ENCODE measurements at regions not wholly inside any gene's neighbourhood (a gene's known extent, or its start where the extent isn't known, plus 50 kb on each side); places are given as distances from the start of the nearest gene placed in this dataset.

DNA sequence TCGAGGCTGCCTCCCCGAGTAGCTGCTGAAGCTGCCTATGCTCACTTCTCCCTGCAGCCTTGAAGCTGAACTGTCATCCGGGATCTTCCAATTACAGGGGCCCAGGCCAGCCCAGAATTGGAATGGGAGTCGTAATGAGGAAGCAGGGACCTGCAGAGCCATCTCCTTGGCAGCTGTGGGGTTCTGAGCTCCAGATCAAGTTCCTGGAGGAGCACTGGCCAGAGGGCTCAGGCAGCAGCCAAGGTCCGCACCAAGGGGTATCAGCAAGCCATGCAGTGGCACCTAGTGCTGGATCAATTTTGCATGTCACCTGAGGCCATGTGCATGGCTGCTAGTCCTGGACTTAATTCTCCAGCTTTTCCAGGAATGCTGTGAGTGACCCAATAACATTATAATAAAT lies 163.2 kb upstream of the TSHZ2 start:
- TF ChIP-seq EZH2 (IDR thresholded peaks at IDR 0.05; ENCODE audit: low read depth) (no peak), CTCF (conservative IDR thresholded peaks at IDR 0.05) (no peak)
- Histone ChIP-seq H3F3A (ENCODE audit: insufficient read depth, low read depth) (no peaks in the 10 kb centered on the region), H3K4me1 (replicated peaks; ENCODE audit: insufficient read depth) (no peaks in the 10 kb centered on the region), H3K79me2 (ENCODE audit: low read depth) (no peaks in the 10 kb centered on the region), H3K4me3 (no peak overlapping the region), H3K4me2 (no peak overlapping the region), H4K20me1 (ENCODE audit: insufficient read depth) (no peaks in the 10 kb centered on the region), H3K27me3 (ENCODE audit: insufficient read depth, low read depth) (peaks cover 6% of the 10 kb centered on the region; the same call in 1 of the 2 replicates), H3K27ac (no peak overlapping the region), H3K9me2 (ENCODE audit: insufficient read depth) (0 out of 2 replicates have a peak, but pooled peaks cover 5% of the 10 kb centered on the region), H3K36me3 (ENCODE audit: low read depth) (no peaks in the 10 kb centered on the region), H3K9me3 (ENCODE audit: insufficient read depth, low read depth) (no peaks in the 10 kb centered on the region), H2AFZ (no peak overlapping the region)
- POLR2A ChIA-PET (ENCODE audit: unreplicated experiment) = no interaction called here
- CTCF ChIA-PET = no interaction called here
- DNase-seq = no peak
- intact Hi-C loops (cut with micrococcal nuclease; ENCODE audit: unreplicated experiment) = no loop called here
- BruUV-seq (replicated peaks) = no TSS peak

DNA sequence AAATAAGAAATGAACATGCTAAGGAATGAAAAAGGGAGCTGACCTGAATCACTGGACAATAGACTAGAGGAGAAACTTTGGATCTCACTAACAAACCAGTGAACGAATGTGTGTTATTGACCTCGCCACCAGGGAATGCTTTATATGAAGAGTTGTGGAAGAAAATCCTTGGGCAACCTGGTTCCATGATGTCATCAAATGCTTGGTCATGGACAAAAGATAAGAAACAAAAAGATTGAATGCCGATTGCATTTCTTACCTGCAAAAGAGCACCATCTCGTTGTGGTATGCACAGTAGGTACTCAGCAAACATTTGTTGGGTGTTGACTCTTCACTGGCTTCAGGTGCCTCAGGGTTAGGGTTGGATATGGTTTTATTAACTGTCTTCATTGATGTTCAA lies 165.2 kb upstream of the TSHZ2 start:
- Histone ChIP-seq H3K4me2 (no peak overlapping the region), H3K27me3 (ENCODE audit: insufficient read depth, low read depth) (peaks cover 6% of the 10 kb centered on the region; the same call in 1 of the 2 replicates), H3K9me2 (ENCODE audit: insufficient read depth) (no peaks in the 10 kb centered on the region), H3K36me3 (ENCODE audit: low read depth) (no peaks in the 10 kb centered on the region), H3K9me3 (ENCODE audit: insufficient read depth, low read depth) (no peaks in the 10 kb centered on the region), H3F3A (ENCODE audit: insufficient read depth, low read depth) (no peaks in the 10 kb centered on the region), H2AFZ (no peak overlapping the region), H4K20me1 (ENCODE audit: insufficient read depth) (no peaks in the 10 kb centered on the region), H3K4me1 (replicated peaks; ENCODE audit: insufficient read depth) (no peaks in the 10 kb centered on the region), H3K79me2 (ENCODE audit: low read depth) (no peaks in the 10 kb centered on the region), H3K4me3 (no peak overlapping the region), H3K27ac (no peak overlapping the region)
- TF ChIP-seq CTCF (conservative IDR thresholded peaks at IDR 0.05) (no peak), EZH2 (IDR thresholded peaks at IDR 0.05; ENCODE audit: low read depth) (no peak)
- DNase-seq = no peak
- intact Hi-C loops (cut with micrococcal nuclease; ENCODE audit: unreplicated experiment) = no loop called here
- ChIA-PET CTCF (no interaction called here), POLR2A (ENCODE audit: unreplicated experiment) (no interaction called here)
- no TSS peak for BruUV-seq (replicated peaks)

DNA sequence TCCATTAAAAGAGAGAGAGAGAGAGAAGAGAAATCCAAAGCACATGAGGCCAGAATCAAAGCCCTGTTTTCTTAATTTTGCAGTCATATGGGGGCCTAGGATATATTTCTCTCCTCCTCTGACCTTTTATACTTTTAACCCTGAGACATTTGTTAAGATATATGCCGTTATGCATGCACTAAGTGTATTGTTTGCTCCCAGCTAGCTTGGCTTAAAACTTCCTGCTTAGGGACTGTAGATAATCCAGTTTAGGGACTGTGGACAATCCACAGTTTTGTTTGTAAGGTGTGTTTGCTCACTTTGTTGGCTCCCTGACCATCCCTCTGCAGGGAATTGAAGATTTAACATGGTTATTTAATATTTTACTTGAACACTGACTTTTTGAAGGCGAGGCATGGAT lies 166.3 kb upstream of the TSHZ2 start:
- Histone ChIP-seq H4K20me1 (ENCODE audit: insufficient read depth) (no peaks in the 10 kb centered on the region), H3K9me2 (ENCODE audit: insufficient read depth) (no peaks in the 10 kb centered on the region), H3K79me2 (ENCODE audit: low read depth) (no peaks in the 10 kb centered on the region), H3K27ac (no peak overlapping the region), H3K4me3 (no peak overlapping the region), H3K4me2 (no peak overlapping the region), H3K36me3 (ENCODE audit: low read depth) (no peaks in the 10 kb centered on the region), H3K27me3 (ENCODE audit: insufficient read depth, low read depth) (peaks cover 5% of the 10 kb centered on the region; the same call in 1 of the 2 replicates), H3K4me1 (replicated peaks; ENCODE audit: insufficient read depth) (no peaks in the 10 kb centered on the region), H3K9me3 (ENCODE audit: insufficient read depth, low read depth) (no peaks in the 10 kb centered on the region), H3F3A (ENCODE audit: insufficient read depth, low read depth) (no peaks in the 10 kb centered on the region), H2AFZ (no peak overlapping the region)
- intact Hi-C loops (cut with micrococcal nuclease; ENCODE audit: unreplicated experiment) = no loop called here
- ChIA-PET POLR2A (ENCODE audit: unreplicated experiment) (no interaction called here), CTCF (no interaction called here)
- TF ChIP-seq CTCF (conservative IDR thresholded peaks at IDR 0.05) (no peak), EZH2 (IDR thresholded peaks at IDR 0.05; ENCODE audit: low read depth) (no peak)
- DNase-seq = no peak
- BruUV-seq (replicated peaks) = no TSS peak

Data from PC-9 (cell line).